SK-N-MC (cell line): ENCODE measurements at regions not wholly inside any gene's neighbourhood (a gene's known extent, or its start where the extent isn't known, plus 50 kb on each side); places are given as distances from the start of the nearest gene placed in this dataset.

Experiments
- EZH2 ChIP-seq: fragments of 200-600 bp; sonication (generic); IDR thresholded peaks from one replicate; pipeline ENCODE4 v1.6.1; 2017; ENCODE audit warnings: antibody characterized with exemption
- FOXP2 ChIP-seq: optimal IDR thresholded peaks from 2 replicates; pipeline ENCODE3; 2011; ENCODE audit warnings: mild to moderate bottlenecking, moderate library complexity; ENCODE audit not compliant: insufficient read depth; ENCODE audit errors: extremely low read length, control extremely low read depth
- POLR2AphosphoS5 ChIP-seq: IDR thresholded peaks from 2 replicates; pipeline ENCODE4 v1.6.1; 2012; ENCODE audit warnings: mild to moderate bottlenecking, low read depth, low read length, borderline replicate concordance

DNA sequence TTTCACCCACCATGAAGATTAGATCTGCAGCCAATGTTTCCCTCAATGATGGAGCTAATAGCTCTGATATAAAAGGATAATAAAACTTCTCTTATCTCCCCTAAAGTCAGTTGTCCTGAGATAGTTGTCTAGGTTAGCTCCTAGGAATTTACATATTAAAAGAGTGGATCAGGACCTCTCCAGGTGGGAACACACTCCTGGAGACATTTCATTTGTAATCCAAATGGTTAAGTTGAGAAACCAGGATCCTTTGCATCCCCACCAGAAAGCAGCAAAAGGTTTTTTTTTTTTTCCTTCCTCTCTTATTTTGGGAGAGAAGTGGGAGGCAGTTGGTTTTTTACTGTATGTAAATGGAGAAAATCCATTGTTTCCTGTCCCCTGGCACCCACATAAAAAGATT is 182.5 kb upstream of the FBXL17 start:
- TF ChIP-seq FOXP2, result no peak
- TF ChIP-seq EZH2, result no peak
- TF ChIP-seq POLR2AphosphoS5, result no peak
